Activated T-helper 17 cell treated with anti-CD3 and anti-CD28 coated beads, Interleukin-2, amount 50 U/mL, for 72 hours (primary cell): ENCODE measurements at regions not wholly inside any gene's neighbourhood (a gene's known extent, or its start where the extent isn't known, plus 50 kb on each side); places are given as distances from the start of the nearest gene placed in this dataset.
"Not testable (repeated sequence)": the region's sequence is repeated elsewhere in the genome, so short reads cannot be mapped to it uniquely, and the experiment has no call there.

Experiments used
- ATAC-seq: fragments of 150-1000 bp; cut with Tn5 transposase; replicated peaks from 2 replicates; pipeline ENCODE4 v1.10.0; 2021; ENCODE audit warnings: mild to moderate bottlenecking, moderate library complexity
- H3K27ac Mint-ChIP-seq: one replicate; pipeline ENCODE4 v1.8.0; 2022; ENCODE audit warnings: mixed read lengths
- H3K27me3 Mint-ChIP-seq: one replicate; pipeline ENCODE4 v1.8.0; 2022; ENCODE audit warnings: mixed read lengths
- H3K36me3 Mint-ChIP-seq: one replicate; pipeline ENCODE4 v1.8.0; 2022; ENCODE audit warnings: low read depth, mild to moderate bottlenecking, mixed read lengths
- H3K4me1 Mint-ChIP-seq: one replicate; pipeline ENCODE4 v1.8.0; 2022; ENCODE audit warnings: mixed read lengths
- H3K4me3 Mint-ChIP-seq: one replicate; pipeline ENCODE4 v1.8.0; 2022; ENCODE audit warnings: mild to moderate bottlenecking, mixed read lengths
- H3K9me3 Mint-ChIP-seq: one replicate; pipeline ENCODE4 v1.8.0; 2022; ENCODE audit warnings: mixed read lengths

- Mint-ChIP-seq H3K27me3 (no peaks in the 10 kb centered on the region), H3K9me3 (no peaks in the 10 kb centered on the region), H3K4me1 (peaks cover 29% of the 10 kb centered on the region), H3K36me3 (no peaks in the 10 kb centered on the region), H3K4me3 (peak overlapping the region; percentile 80), H3K27ac (peak overlapping the region; percentile 90)
- ATAC-seq: peak; percentile 80
Observed at GRCh38 chr1:148372731-148373130, 110.4 kb downstream of the PPIAL4G start.

GRCh38 chr1:148372051-148372726 is 110.9 kb downstream of the PPIAL4G start:
- not testable (repeated sequence) for H3K36me3 Mint-ChIP-seq, H3K9me3 Mint-ChIP-seq, H3K27me3 Mint-ChIP-seq, ATAC-seq
- H3K4me1 Mint-ChIP-seq: peaks cover 29% of the 10 kb centered on the region
- H3K27ac Mint-ChIP-seq: peak overlapping the region; percentile 90
- peak overlapping the region; percentile 80 for H3K4me3 Mint-ChIP-seq

- not testable (repeated sequence) for H3K36me3 Mint-ChIP-seq, H3K27me3 Mint-ChIP-seq, H3K9me3 Mint-ChIP-seq
- H3K4me3 Mint-ChIP-seq: peak overlapping the region; percentile 80
- peak; percentile 89 for ATAC-seq
- peak overlapping the region; percentile 90 for H3K27ac Mint-ChIP-seq
- peaks cover 29% of the 10 kb centered on the region for H3K4me1 Mint-ChIP-seq
Observed at GRCh38 chr1:148371551-148371994, 111.5 kb downstream of the PPIAL4G start.

GRCh38 chr1:148370661-148371060 is 112.4 kb downstream of the PPIAL4G start:
- not testable (repeated sequence) for H3K9me3 Mint-ChIP-seq, H3K36me3 Mint-ChIP-seq, H3K27me3 Mint-ChIP-seq, ATAC-seq
- Mint-ChIP-seq H3K4me1 (peaks cover 24% of the 10 kb centered on the region), H3K27ac (peak overlapping the region; percentile 69), H3K4me3 (peak overlapping the region; percentile 51)

- no peak overlapping the region for H3K27ac Mint-ChIP-seq
Observed at GRCh38 chr1:148367596-148367995, 115.5 kb downstream of the PPIAL4G start.

GRCh38 chr1:148366136-148366753 is 116.9 kb downstream of the PPIAL4G start:
- H3K4me3 Mint-ChIP-seq, H3K27me3 Mint-ChIP-seq, H3K27ac Mint-ChIP-seq, ATAC-seq, H3K36me3 Mint-ChIP-seq, H3K9me3 Mint-ChIP-seq: not testable (repeated sequence)
- peaks cover 44% of the 10 kb centered on the region for H3K4me1 Mint-ChIP-seq

More at GRCh38 chr1:148367596-148367995, 115.5 kb downstream of the PPIAL4G start:
- no peaks in the 10 kb centered on the region for H3K36me3 Mint-ChIP-seq
- ATAC-seq: no peak
- peaks cover 43% of the 10 kb centered on the region for H3K4me1 Mint-ChIP-seq
- H3K27me3 Mint-ChIP-seq: peaks cover 3% of the 10 kb centered on the region
- no peak overlapping the region for H3K4me3 Mint-ChIP-seq
- H3K9me3 Mint-ChIP-seq: no peaks in the 10 kb centered on the region

- peak overlapping the region; percentile 8 for H3K4me3 Mint-ChIP-seq
Observed at GRCh38 chr1:148365151-148365550, 118.0 kb downstream of the PPIAL4G start.

GRCh38 chr1:148363979-148364378 is 119.1 kb downstream of the PPIAL4G start:
- H3K36me3 Mint-ChIP-seq, H3K9me3 Mint-ChIP-seq, H3K27me3 Mint-ChIP-seq, ATAC-seq, H3K27ac Mint-ChIP-seq: not testable (repeated sequence)
- H3K4me3 Mint-ChIP-seq: peak overlapping the region; percentile 83
- H3K4me1 Mint-ChIP-seq: peaks cover 41% of the 10 kb centered on the region

More at GRCh38 chr1:148365151-148365550, 118.0 kb downstream of the PPIAL4G start:
- Mint-ChIP-seq H3K4me1 (peaks cover 41% of the 10 kb centered on the region), H3K27ac (peak overlapping the region; percentile 12)
- H3K36me3 Mint-ChIP-seq, H3K9me3 Mint-ChIP-seq, H3K27me3 Mint-ChIP-seq: not testable (repeated sequence)
- ATAC-seq: peak; percentile 44

GRCh38 chr1:148363439-148363810 is 119.7 kb downstream of the PPIAL4G start:
- ATAC-seq: peak; percentile 71

GRCh38 chr1:148362626-148363438 is 120.3 kb downstream of the PPIAL4G start:
- no peaks in the 10 kb centered on the region for H3K9me3 Mint-ChIP-seq
- H3K4me3 Mint-ChIP-seq: peak overlapping the region; percentile 83
- H3K4me1 Mint-ChIP-seq: peaks cover 41% of the 10 kb centered on the region
- no peaks in the 10 kb centered on the region for H3K36me3 Mint-ChIP-seq
- peak overlapping the region; percentile 55 for H3K27ac Mint-ChIP-seq
- ATAC-seq: peak; percentile 79
- H3K27me3 Mint-ChIP-seq: peaks cover 3% of the 10 kb centered on the region

More at GRCh38 chr1:148363439-148363810, 119.7 kb downstream of the PPIAL4G start:
- peak overlapping the region; percentile 55 for H3K27ac Mint-ChIP-seq
- H3K4me3 Mint-ChIP-seq: peak overlapping the region; percentile 83
- no peaks in the 10 kb centered on the region for H3K36me3 Mint-ChIP-seq
- peaks cover 41% of the 10 kb centered on the region for H3K4me1 Mint-ChIP-seq
- no peaks in the 10 kb centered on the region for H3K9me3 Mint-ChIP-seq
- H3K27me3 Mint-ChIP-seq: peaks cover 3% of the 10 kb centered on the region

GRCh38 chr1:148362216-148362611 is 120.9 kb downstream of the PPIAL4G start:
- H3K27me3 Mint-ChIP-seq: peaks cover 3% of the 10 kb centered on the region
- H3K4me3 Mint-ChIP-seq: peak overlapping the region; percentile 83
- peak overlapping the region; percentile 46 for H3K27ac Mint-ChIP-seq
- no peaks in the 10 kb centered on the region for H3K9me3 Mint-ChIP-seq
- ATAC-seq: peak; percentile 61
- peaks cover 41% of the 10 kb centered on the region for H3K4me1 Mint-ChIP-seq
- no peaks in the 10 kb centered on the region for H3K36me3 Mint-ChIP-seq

GRCh38 chr1:148361427-148362215 is 121.5 kb downstream of the PPIAL4G start:
- peak overlapping the region; percentile 83 for H3K4me3 Mint-ChIP-seq
- H3K27me3 Mint-ChIP-seq, H3K36me3 Mint-ChIP-seq, H3K9me3 Mint-ChIP-seq: not testable (repeated sequence)
- H3K4me1 Mint-ChIP-seq: peaks cover 41% of the 10 kb centered on the region
- peak overlapping the region; percentile 46 for H3K27ac Mint-ChIP-seq
- ATAC-seq: peak; percentile 11

GRCh38 chr1:148357037-148357436 is 126.1 kb downstream of the PPIAL4G start:
- no peaks in the 10 kb centered on the region for H3K36me3 Mint-ChIP-seq
- H3K27me3 Mint-ChIP-seq: peaks cover 20% of the 10 kb centered on the region
- ATAC-seq: no peak
- H3K4me3 Mint-ChIP-seq: no peak overlapping the region
- no peaks in the 10 kb centered on the region for H3K9me3 Mint-ChIP-seq
- peaks cover 9% of the 10 kb centered on the region for H3K4me1 Mint-ChIP-seq
- H3K27ac Mint-ChIP-seq: no peak overlapping the region

GRCh38 chr1:148355976-148356375 is 127.1 kb downstream of the PPIAL4G start:
- Mint-ChIP-seq H3K27ac (no peak overlapping the region), H3K36me3 (no peaks in the 10 kb centered on the region), H3K9me3 (no peaks in the 10 kb centered on the region), H3K4me1 (no peaks in the 10 kb centered on the region), H3K27me3 (peaks cover 28% of the 10 kb centered on the region), H3K4me3 (no peak overlapping the region)
- ATAC-seq: no peak
